SH-SY5Y (cell line): ENCODE measurements at regions not wholly inside any gene's neighbourhood (a gene's known extent, or its start where the extent isn't known, plus 50 kb on each side); places are given as distances from the start of the nearest gene placed in this dataset.

ENCODE experiments used
- GATA2 ChIP-seq: IDR thresholded peaks from 2 replicates; pipeline ENCODE4 v1.6.1; 2011; ENCODE audit warnings: mild to moderate bottlenecking, low read depth, low read length
- GATA3 ChIP-seq: IDR thresholded peaks from 2 replicates; pipeline ENCODE4 v1.6.1; 2011; ENCODE audit warnings: low read depth, mild to moderate bottlenecking, low read length, moderate library complexity

GRCh38 chr1:13941315-13941714 lies 241.3 kb downstream of the PRDM2 start:
- TF ChIP-seq GATA3: no peak
- no peak for TF ChIP-seq GATA2
